Right lobe of liver (tissue), 4 donors: ENCODE measurements at regions not wholly inside any gene's neighbourhood (a gene's known extent, or its start where the extent isn't known, plus 50 kb on each side); places are given as distances from the start of the nearest gene placed in this dataset.
"Not testable (repeated sequence)": the region's sequence is repeated elsewhere in the genome, so short reads cannot be mapped to it uniquely, and the experiment has no call there.

Experiments
- CTCF ChIP-seq, 4 donors: fragments of 200-600 bp in 3 of 4; fragments of 450-650 bp in 1 of 4; IDR thresholded peaks; one replicate each; pipeline versions ENCODE4 v1.5.1 to v1.8.0; 2016 to 2022; ENCODE audit warnings: antibody characterized with exemption in 4 of 4, mild to moderate bottlenecking in 2 of 4
- POLR2A ChIP-seq: fragments of 450-650 bp; IDR thresholded peaks from one replicate; pipeline ENCODE4 v1.6.1; 2017; ENCODE audit warnings: antibody characterized with exemption, mild to moderate bottlenecking
- donor health status: DM: no; HTN: no; CAD: no.
- donor health status: DM: no; HTN: no; CAD: no.
- donor health status: DM: no; HTN: yes; CAD: no.

GRCh38 chr15:20317132-20317531 is 224.5 kb downstream of the GOLGA6L6 start:
- TF ChIP-seq POLR2A; CTCF (IDR thresholded peaks at IDR 0.05): not testable (repeated sequence)
